BLaER1 treated with 17β-estradiol and CSF1 and Interleukin-3, amounts not matched to agents 10 nM and 100 nM (cell line): ENCODE measurements at regions not wholly inside any gene's neighbourhood (a gene's known extent, or its start where the extent isn't known, plus 50 kb on each side); places are given as distances from the start of the nearest gene placed in this dataset.

Experiments
- H3K27ac ChIP-seq, 11 experiments: shearing (Covaris generic); formaldehyde crosslinking; 2 replicates each; pipeline ENCODE4 v1.8.1; 2022
- H3K27me3 ChIP-seq, 11 experiments: shearing (Covaris generic); formaldehyde crosslinking; 2 replicates each; pipeline ENCODE4 v1.8.1; 2022
- H3K36me3 ChIP-seq, 11 experiments: shearing (Covaris generic); formaldehyde crosslinking; 2 replicates each; pipeline ENCODE4 v1.8.1; 2022
- H3K4me1 ChIP-seq, 10 experiments: shearing (Covaris generic); formaldehyde crosslinking; 2 replicates each; pipeline ENCODE4 v1.8.1; 2022
- H3K4me2 ChIP-seq, 11 experiments: shearing (Covaris generic); formaldehyde crosslinking; 2 replicates each; pipeline ENCODE4 v1.8.1; 2022
- H3K4me3 ChIP-seq, 10 experiments: shearing (Covaris generic); formaldehyde crosslinking; 2 replicates each; pipeline ENCODE4 v1.8.1; 2022
- H3K9ac ChIP-seq, 11 experiments: shearing (Covaris generic); formaldehyde crosslinking; 2 replicates each; pipeline ENCODE4 v1.8.1; 2022
- H3K9me3 ChIP-seq, 11 experiments: shearing (Covaris generic); formaldehyde crosslinking; replicated peaks in 1 of 11; 2 replicates each; pipeline ENCODE4 v1.8.1; 2022
- H4K20me1 ChIP-seq, 11 experiments: shearing (Covaris generic); formaldehyde crosslinking; 2 replicates each; pipeline ENCODE4 v1.8.1; 2022
- Cebpa-rat ChIP-seq, 11 experiments: shearing (Covaris generic); IDR thresholded peaks; 2 replicates each; pipeline ENCODE4 v1.8.1; 2022

DNA sequence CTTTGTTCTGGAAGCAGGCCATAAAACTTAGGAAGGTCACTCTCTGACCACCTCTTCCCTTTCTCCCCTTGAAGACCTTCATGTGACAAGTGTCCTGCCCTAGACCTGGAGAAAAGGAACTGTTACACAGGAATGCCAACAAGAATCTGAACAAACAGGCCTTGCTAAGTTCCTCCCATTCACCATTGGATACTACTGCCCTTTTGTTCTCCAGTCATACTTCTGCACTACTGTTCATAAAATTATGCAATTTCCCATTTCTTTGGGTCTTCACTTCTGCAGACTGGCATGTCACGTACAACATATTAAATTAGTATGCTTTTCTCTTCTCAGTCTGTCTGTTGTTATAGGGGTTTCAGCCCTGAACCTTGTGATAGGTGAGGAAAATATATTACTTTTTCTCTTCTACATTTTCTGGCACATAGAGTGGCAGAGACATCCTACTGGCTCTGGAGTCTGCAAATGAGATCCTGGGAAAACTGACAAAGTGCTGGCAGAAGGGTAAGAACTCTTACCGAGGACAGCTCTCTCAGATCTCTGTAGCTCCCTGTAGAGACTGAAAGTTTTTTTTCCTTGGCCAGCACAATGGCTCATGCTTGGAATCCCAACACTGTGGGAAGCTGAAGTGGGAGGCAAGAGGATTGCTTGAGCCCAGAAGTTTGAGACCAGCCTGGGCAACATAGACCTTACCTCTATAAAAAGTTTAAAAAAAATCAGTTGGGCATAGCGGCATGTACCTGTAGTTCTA, 87.6 kb upstream of the SPRY2 start:
- no peak overlapping the region for H3K4me2 ChIP-seq
- H3K4me1 ChIP-seq, result no peaks in the 10 kb centered on the region
- H3K4me3 ChIP-seq, result no peak overlapping the region
- no peak for TF ChIP-seq Cebpa-rat (IDR thresholded peaks at IDR 0.05)
- H3K36me3 ChIP-seq, result peaks cover 0 to 9% (median 5%) of the 10 kb centered on the region in 11 experiments; a peak in 6 of 22 replicates
- no peak overlapping the region for H3K27ac ChIP-seq
- H4K20me1 ChIP-seq, result no peaks in the 10 kb centered on the region
- peaks cover 19 to 43% (median 35%) of the 10 kb centered on the region in 11 experiments for H3K9me3 ChIP-seq
- H3K27me3 ChIP-seq, result no peaks in the 10 kb centered on the region
- H3K9ac ChIP-seq, result no peak overlapping the region

DNA sequence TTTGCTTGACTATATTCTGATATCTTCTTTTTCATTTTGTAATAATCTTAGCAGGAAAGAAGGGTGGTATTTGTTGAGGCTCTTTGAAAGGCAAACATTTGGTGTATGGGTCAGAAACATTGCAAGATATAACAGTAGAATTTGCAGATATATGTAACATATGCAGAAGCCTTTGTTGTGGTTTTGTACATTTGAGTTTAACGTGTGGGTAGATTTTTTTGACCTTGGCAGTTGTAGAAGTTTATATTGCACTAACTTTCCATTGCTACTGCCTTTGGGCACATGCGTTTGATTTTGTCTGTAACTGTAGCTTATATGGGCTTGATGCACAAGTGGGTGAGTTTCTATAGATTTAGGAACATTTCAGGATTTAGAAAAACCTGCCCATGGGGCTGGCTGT, 78.5 kb upstream of the SPRY2 start:
- no peak overlapping the region for H3K4me3 ChIP-seq
- peaks cover 0 to 5% (median 0%) of the 10 kb centered on the region in 10 experiments; a peak in 3 of 20 replicates for H3K4me1 ChIP-seq
- no peak overlapping the region for H3K9ac ChIP-seq
- 0 out of 22 replicates have a peak overlapping the region, but pooled peaks of 1 of the 11 experiments have one; percentile 5 for H3K4me2 ChIP-seq
- peaks cover 0 to 10% (median 6%) of the 10 kb centered on the region in 11 experiments; a peak in 8 of 22 replicates for H3K36me3 ChIP-seq
- H3K9me3 ChIP-seq, result peaks cover 54 to 84% (median 70%) of the 10 kb centered on the region in 11 experiments
- H3K27ac ChIP-seq, result no peak overlapping the region
- TF ChIP-seq Cebpa-rat (IDR thresholded peaks at IDR 0.05), result no peak
- no peaks in the 10 kb centered on the region for H3K27me3 ChIP-seq
- no peaks in the 10 kb centered on the region for H4K20me1 ChIP-seq

DNA sequence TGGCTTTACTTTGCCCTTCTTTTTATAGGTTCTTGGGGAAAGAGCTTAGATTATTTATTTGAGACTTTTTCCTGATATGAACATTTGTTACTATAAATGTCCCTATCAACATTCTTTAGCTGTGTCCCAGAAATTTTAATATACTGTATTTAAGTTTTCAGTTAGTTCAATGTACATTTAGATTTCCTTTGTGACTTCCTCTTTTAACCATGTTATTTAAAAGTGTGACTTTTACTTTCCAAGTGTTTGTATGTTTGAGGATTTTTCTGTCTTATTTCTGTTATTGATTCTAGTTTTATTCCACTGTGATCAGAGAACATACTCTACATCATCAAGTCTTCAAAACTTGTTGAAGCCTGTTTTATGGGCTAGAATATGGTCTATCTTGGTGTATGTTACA, 72.7 kb upstream of the SPRY2 start:
- H3K4me1 ChIP-seq, result peaks cover 0 to 12% (median 0%) of the 10 kb centered on the region in 10 experiments; a peak in 4 of 20 replicates
- no peak overlapping the region for H3K27ac ChIP-seq
- H3K27me3 ChIP-seq, result no peaks in the 10 kb centered on the region
- H3K4me3 ChIP-seq, result no peak overlapping the region
- H3K36me3 ChIP-seq, result no peaks in the 10 kb centered on the region; a peak in 1 of 22 replicates
- H3K9me3 ChIP-seq, result peaks cover 16 to 52% (median 24%) of the 10 kb centered on the region in 11 experiments; a peak in 21 of 22 replicates
- no peak overlapping the region for H3K9ac ChIP-seq
- no peaks in the 10 kb centered on the region for H4K20me1 ChIP-seq
- no peak for TF ChIP-seq Cebpa-rat (IDR thresholded peaks at IDR 0.05)
- peak overlapping the region in 4 of 11 experiments; percentile 4 to 54 (median 22); a peak in 6 of 22 replicates for H3K4me2 ChIP-seq

DNA sequence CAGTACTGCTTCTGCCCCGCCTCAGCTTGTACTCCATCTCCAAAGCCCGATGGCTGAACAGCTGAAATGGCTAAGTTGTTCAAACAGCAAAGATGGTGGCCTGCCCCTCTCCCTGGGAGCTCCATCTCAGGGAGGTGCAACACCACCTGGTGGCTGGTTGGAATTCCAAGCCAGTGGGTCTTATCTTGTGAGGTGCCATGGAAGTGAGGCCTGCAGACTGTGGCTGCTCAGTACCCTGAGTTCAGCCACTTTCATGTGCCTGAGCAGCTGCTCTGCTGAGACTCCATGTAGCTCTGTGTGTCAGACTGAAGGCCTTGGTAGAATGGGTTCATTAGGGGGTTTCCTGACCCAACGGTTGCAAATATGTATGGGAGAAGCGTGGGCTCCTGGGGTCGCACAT, 67.3 kb upstream of the SPRY2 start:
- H3K4me3 ChIP-seq, result no peak overlapping the region
- peaks cover 0 to 18% (median 12%) of the 10 kb centered on the region in 10 experiments; a peak in 14 of 20 replicates for H3K4me1 ChIP-seq
- H3K9me3 ChIP-seq, result peaks cover 28 to 59% (median 43%) of the 10 kb centered on the region in 11 experiments
- H4K20me1 ChIP-seq, result no peaks in the 10 kb centered on the region
- H3K36me3 ChIP-seq, result no peaks in the 10 kb centered on the region; a peak in 1 of 22 replicates
- no peak overlapping the region for H3K9ac ChIP-seq
- no peak overlapping the region for H3K27ac ChIP-seq
- H3K4me2 ChIP-seq, result peak overlapping the region in 5 of 11 experiments; percentile 50 to 71 (median 59); a peak in 6 of 22 replicates
- TF ChIP-seq Cebpa-rat (IDR thresholded peaks at IDR 0.05), result no peak
- no peaks in the 10 kb centered on the region for H3K27me3 ChIP-seq

DNA sequence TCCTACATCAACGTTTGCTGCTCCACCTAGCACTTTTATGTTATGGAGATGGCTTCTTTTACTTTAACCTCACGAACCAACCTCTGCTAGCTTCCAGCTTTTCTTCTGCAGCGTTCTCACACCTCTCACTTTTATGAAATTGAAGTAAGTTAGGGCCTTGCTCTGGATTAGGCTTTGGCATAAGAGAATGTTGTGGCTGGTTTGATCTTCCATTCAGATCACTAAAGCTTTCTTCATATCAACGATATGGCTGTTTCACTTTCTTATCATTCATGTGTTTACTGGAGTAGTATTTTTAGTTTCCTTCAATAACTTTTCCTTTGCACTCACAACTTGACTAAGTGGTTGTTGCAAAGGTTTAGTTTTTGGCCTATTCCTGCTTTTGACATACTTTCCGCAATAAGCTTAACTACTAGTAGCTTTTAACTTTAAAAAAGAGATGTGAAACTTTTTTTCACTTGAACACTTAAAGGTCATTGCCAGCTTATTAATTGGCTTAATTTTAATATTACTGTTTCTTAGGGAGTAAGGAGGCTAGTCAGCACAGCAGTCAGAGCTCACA, 60.0 kb upstream of the SPRY2 start:
- H3K27me3 ChIP-seq, result peaks cover 0 to 17% (median 0%) of the 10 kb centered on the region in 11 experiments; a peak in 2 of 22 replicates
- no peaks in the 10 kb centered on the region for H4K20me1 ChIP-seq
- TF ChIP-seq Cebpa-rat (IDR thresholded peaks at IDR 0.05), result no peak
- H3K27ac ChIP-seq, result peak overlapping the region in 8 of 11 experiments; percentile 38 to 68 (median 55); a peak in 15 of 22 replicates
- peaks cover 29 to 50% (median 37%) of the 10 kb centered on the region in 10 experiments for H3K4me1 ChIP-seq
- H3K9ac ChIP-seq, result peak overlapping the region in 4 of 11 experiments; percentile 28 to 62 (median 42); a peak in 7 of 22 replicates
- no peak overlapping the region; a peak in 2 of 20 replicates for H3K4me3 ChIP-seq
- peak overlapping the region; percentile 52 to 86 (median 73); a peak in 21 of 22 replicates for H3K4me2 ChIP-seq
- H3K36me3 ChIP-seq, result no peaks in the 10 kb centered on the region; a peak in 1 of 22 replicates
- peaks cover 38 to 58% (median 54%) of the 10 kb centered on the region in 11 experiments for H3K9me3 ChIP-seq

DNA sequence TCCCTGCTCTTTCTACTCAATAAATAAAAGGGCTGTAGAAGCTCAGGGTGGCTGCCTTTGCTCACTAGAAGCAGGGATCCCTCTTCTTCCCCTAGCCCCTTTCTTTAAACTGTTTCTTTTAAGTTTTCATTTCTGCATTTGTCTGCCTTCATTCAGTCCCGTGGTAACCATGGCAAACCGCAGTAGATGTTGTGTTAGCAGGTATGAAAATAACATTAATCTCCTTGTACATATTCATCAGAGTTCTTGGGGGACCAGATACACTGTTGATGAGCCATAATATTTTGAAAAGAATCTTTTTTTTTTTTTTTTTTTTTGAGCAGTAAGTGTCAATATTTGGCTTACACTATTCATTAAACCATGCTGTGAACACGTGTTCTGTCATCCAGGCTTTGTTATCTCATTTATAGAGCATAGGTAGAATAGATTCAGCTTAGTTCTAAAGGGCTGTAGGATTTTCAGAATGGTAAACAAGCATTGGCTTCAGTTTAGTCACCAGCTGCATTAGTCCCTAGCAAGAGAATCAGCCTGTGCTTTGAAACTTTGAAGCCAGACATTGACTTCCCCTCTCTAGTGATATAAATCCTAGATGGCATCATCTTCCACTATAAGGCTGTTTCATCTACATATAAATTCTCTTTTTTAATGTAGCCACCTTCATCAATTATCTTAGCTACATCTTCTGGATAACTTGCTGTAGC, 59.4 kb upstream of the SPRY2 start:
- H4K20me1 ChIP-seq, result no peaks in the 10 kb centered on the region
- peaks cover 29 to 50% (median 37%) of the 10 kb centered on the region in 10 experiments for H3K4me1 ChIP-seq
- peak overlapping the region in 3 of 10 experiments; percentile 4 to 32 (median 7); a peak in 2 of 20 replicates for H3K4me3 ChIP-seq
- no peaks in the 10 kb centered on the region for H3K36me3 ChIP-seq
- H3K27me3 ChIP-seq, result peaks cover 0 to 17% (median 0%) of the 10 kb centered on the region in 11 experiments; a peak in 2 of 22 replicates
- H3K4me2 ChIP-seq, result peak overlapping the region; percentile 52 to 86 (median 73)
- no peak for TF ChIP-seq Cebpa-rat (IDR thresholded peaks at IDR 0.05)
- peak overlapping the region in 7 of 11 experiments; percentile 16 to 62 (median 44); a peak in 11 of 22 replicates for H3K9ac ChIP-seq
- H3K9me3 ChIP-seq, result peaks cover 34 to 55% (median 50%) of the 10 kb centered on the region in 11 experiments
- peak overlapping the region in 8 of 11 experiments; percentile 38 to 68 (median 55); a peak in 16 of 22 replicates for H3K27ac ChIP-seq

DNA sequence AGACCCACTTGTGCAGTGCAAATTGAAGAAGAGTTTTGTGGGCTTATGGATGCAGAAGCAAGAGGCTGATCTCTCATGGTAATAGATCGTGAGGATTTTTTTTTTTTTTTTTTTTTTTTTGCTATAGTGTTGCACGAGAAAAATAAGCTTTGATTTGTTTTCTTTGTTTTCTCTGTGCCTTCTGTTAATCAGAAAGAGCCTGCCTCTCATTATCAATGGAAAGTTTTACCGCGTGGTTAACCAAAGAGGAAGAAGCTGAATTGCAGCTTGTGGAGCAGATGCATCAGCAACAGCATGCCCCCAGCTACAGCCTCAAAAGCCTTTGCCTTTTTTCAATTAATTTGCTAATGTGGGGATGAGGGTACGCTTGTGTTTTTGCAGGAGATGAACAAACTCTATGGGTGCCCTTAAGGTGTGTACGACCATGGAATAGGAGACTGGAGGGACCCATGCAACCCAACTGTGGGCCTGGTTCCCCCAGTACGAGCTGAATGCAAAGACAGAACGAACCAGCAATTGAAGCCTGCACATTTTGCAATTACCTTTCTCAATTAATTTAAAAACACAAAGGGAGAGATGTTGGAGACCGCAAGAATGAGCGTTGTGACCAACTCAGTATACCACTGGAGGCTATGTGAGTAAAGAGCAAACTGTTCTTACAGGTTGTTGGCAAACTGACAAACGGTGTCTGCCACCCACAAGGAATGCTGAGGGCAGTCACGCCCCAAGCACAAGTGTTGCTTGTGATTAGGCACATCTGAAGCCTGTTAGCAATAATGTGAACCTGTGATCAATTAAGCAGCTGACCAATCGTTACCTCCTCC, 58.6 kb upstream of the SPRY2 start:
- TF ChIP-seq Cebpa-rat (IDR thresholded peaks at IDR 0.05), result no peak
- H3K36me3 ChIP-seq, result no peaks in the 10 kb centered on the region
- peak overlapping the region; percentile 52 to 86 (median 73) for H3K4me2 ChIP-seq
- peaks cover 0 to 17% (median 0%) of the 10 kb centered on the region in 11 experiments; a peak in 2 of 22 replicates for H3K27me3 ChIP-seq
- H3K4me1 ChIP-seq, result peaks cover 29 to 50% (median 37%) of the 10 kb centered on the region in 10 experiments
- H3K9ac ChIP-seq, result peak overlapping the region in 7 of 11 experiments; percentile 16 to 62 (median 44); a peak in 12 of 22 replicates
- no peaks in the 10 kb centered on the region for H4K20me1 ChIP-seq
- H3K4me3 ChIP-seq, result peak overlapping the region in 3 of 10 experiments; percentile 4 to 32 (median 7); a peak in 2 of 20 replicates
- peaks cover 34 to 55% (median 50%) of the 10 kb centered on the region in 11 experiments for H3K9me3 ChIP-seq
- peak overlapping the region in 8 of 11 experiments; percentile 38 to 68 (median 55); a peak in 15 of 22 replicates for H3K27ac ChIP-seq
